Dedifferentiated amniotic fluid mesenchymal stem cell (primary cell): ENCODE measurements at regions not wholly inside any gene's neighbourhood (a gene's known extent, or its start where the extent isn't known, plus 50 kb on each side); places are given as distances from the start of the nearest gene placed in this dataset.

Source experiments
- DNase-seq: peaks from one replicate; pipeline ENCODE4 v3.0.0-alpha.2; 2016; ENCODE audit errors: extremely low spot score

DNA sequence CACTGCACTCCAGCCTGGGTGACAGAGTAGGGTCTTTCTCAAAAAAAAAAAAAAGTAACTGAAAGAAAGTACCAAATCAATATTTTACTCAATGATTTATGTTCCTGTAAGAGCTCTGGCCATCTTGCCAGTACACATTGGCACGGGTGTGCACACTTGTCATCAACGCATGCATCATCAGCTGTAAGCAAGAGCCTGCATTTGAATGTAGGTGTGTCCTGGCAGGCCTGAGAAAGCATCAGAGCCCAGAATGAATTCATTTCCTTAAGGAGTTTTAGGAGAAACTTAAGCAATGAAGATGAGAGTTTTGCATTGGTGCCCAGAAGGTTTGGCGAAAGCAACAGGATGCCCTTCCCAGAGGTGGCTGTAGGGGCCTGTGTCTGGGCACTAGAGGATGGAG lies 88.5 kb upstream of the FZD10 start:
- no peak for DNase-seq

DNA sequence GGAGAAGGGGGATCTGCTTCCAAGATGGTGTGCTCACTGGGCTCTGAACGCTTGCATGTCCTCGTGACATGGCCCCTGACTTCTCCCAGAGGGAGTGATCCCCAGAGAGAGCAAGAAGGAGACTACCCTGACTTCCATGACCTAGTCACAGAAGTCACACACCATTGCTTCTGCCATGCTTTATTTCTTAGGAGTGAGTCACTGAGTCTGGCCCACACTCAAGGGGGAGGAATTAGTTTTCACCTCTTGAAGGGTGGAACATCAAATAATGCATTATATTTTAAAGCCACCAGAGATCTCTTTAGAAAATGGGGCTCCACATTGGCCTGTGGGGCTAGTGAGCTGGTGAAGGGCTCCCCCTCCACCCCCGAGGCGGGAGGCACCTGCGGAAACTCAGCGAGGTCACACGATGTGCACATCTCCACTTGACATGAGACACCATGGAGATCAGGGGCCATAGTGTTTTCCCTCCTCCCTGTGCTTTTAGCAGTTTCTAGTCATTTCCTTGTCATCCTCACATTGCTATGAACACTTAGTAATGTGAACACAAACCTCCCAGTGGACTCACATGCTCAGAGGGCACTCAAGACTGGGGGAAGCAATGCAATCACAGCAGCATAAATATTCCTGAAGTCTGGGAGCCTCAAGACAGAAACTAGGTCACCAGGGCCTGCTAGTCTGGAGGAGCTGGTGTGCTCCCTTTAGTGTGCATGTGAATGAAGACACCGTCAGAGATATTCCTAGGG lies 87.4 kb upstream of the FZD10 start:
- DNase-seq = no peak

DNA sequence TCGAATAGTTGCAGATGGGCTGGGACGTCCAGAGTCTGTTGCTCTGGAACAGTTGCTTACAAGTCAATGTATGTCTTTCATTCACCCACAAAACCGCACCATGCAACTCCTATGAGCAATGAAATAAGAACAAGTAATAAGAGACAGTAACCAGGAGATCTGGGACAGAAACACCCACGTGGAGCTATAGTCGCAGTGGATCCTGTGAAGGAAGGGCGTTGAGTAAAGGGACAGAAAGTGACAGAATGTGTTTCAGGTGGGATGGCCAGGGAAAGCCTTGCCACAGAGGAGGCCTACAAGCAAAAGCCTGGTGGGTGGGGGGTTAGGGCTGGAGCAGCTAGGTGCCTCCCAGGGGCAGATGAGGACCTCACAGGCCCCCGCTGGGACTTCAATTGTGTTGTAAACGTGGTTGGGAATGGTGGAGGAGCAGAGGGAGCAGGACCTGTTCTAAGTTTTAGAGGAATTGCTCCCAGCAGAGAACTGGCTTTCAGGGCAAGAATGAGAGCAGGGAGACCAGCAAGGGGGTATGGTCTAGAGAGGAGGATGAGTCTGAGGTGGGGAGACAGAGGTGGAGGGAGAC lies 86.7 kb upstream of the FZD10 start:
- no peak for DNase-seq

DNA sequence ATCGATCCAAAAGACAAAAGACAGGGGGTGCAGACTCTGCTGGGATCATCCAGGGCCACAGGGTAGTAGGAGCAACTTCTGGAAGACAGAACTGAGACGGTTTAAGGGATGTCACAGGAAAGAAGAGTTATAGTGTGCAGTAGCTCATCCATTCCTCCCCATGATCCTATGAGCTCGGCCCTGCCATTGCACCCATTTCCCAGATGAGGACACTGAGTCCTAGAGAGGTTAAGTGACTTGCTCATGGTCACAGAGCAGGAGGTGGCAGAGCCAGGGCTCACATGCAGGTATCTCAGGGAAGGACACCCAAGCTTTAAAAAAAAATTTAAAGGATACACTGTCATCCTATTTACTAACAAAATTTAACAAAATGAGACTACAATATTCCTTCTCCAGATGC lies 86.1 kb upstream of the FZD10 start:
- no peak for DNase-seq

DNA sequence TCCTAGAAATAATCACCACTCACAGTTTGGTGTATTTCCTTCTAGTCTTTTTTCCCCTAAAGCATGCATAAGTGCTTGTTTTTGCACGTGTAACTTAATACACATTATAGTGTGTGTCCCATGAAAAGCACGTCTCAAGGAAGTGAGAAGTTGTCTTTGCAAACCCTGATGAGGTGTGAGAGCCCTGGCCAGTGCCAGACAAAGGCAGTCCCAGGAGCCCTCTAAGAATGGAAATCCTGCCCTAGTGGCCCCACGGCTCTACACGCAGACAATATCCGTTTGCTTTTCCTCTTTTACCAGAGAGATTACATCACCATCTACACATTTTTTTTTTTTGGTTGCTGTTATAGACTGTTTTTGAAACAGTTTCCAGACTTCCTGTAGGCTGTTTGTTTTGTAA lies 85.5 kb upstream of the FZD10 start:
- no peak for DNase-seq

DNA sequence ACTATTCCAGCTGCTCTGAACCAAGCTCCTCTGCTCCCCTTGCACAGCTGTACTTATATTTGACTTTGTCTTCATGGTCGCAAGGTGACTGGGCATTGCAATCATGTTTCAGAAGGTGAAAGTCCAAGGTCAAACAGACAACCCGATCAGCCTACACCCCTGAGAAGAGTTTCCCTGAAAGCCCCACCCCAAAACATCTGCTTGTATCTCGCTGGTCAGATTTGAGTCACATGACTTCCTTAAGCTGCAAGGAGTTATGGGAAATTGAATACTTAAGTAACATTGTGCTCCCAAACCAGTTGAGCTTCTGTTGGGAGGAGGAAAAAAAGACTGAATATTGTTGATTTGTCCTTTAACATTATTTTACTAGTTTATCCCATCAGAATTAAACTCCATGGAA lies 83.4 kb upstream of the FZD10 start:
- no peak for DNase-seq

DNA sequence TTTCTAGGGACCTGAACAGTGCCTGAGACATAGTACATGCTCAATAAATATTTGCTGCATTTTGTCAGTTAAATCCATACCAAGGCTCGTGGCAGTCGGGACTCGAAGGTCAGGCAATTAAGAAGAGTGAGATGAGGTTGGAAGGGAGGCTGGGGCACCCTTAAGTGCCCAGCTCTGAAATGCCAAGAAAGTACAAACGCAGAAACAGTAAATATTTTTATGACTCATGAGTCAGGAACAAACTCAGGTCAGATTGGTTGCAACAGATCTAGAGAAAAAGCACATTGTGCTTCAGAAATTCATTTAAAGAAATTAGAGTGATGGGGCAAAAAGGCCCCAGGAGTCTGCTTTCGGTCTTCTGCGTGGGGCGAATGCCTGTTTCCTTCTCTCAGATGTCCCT lies 83.0 kb upstream of the FZD10 start:
- DNase-seq = no peak

DNA sequence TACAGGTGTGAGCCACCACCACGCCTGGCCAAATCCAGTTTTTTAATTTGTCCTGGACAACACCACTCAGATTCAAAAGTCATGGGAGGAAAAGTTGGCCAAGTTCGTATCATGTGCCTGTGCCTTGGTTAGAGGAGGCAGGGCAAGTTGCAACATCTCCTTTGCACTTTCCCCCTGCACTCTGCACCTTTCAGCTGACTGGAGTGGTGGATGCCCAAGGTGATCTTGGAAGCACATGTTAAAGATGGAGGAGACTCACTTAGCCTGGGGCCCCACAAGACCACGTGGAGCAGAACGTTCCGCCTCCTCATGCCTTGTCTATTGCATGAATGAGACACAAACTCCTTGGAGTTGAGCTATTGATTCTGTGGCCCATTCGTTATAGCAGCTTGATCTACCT lies 82.1 kb upstream of the FZD10 start:
- DNase-seq = no peak

DNA sequence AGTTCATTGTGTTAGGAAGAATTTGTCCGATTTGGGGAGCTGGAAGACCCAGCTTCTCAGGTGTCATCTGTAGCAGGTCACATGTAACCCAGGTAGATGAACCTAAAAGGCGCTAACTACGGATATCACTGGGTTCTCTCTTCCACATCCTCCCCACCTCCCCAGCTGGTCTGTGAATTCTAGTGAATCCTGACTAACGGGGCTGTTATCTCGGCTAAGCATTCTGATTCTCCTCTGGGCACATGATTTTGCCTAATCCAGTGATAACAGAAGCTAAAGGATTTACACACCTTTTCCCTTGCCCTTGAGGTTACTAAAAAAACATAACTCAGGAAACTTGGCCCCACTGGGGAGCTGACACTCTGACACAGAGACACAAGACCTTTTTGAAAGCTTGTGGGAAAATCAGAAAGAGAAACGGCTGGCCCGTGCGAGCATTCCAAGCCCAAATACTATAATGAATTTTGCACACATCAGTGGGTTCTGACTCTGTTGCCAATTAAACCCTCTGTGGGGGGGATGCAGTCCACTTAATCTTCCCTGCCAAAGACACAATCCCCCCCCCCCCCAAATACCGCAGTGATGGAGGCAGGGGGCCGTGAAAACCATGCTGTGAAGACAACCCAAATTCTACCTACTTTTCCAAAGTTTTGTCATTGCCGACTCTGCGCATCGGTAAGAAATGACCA lies 81.0 kb upstream of the FZD10 start:
- no peak for DNase-seq

DNA sequence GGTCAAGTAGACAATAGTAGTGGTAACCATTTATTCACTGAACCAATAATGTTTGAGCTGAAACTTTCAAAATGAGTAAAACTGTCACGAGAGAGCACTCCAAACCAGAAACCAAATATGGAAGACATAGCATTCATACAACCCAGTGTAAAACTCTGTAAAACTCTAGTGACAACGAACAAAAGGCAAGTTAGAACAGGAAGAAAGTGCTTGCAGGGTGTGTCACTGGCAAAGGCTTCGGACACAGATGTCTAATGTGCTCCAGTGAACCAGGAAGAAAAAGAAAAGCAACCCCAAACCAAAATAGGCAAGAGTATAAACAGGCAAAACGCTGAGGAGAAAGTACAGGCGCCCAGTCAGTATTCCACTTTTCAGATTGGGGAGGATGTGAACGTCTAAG lies 79.3 kb upstream of the FZD10 start:
- DNase-seq = no peak

DNA sequence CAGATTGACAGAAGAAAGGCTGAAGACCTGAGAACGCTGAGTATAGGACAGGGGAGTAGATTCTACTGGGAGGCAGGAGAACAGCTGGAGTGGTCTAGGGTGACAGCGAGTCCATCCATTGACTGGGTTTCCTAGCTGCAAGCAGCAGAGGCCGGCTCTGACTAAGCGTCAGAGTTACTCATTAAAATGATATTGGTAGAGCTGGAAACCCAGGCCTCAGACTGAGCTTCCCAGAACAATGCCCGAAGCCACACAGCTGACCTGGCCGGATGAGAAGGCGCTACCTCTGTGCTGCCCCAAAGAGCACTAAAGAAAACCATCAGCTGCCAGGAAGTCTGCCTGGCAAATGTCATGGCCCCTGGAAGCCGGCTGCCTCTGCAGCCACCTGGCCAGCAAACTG lies 78.5 kb upstream of the FZD10 start:
- no peak for DNase-seq

DNA sequence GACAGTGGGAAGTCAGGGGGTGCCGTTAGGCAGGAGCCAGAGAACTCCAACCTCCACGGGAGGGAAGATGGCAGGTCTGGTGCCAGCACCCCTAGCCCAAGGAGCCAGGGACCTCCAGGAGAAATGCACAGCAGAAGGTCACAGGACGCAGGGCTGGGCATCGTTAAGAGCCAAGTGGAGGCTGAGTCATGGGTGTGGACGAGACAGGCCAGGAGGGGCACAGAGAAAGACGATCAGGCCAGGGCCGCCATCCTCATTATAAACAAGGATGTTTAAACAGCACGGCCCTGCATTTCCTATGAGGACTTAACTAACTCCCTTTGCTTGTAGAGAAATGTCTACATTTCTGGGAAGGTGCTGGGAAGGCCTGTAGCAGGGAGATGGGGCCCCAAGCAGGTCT lies 77.9 kb upstream of the FZD10 start:
- no peak for DNase-seq

DNA sequence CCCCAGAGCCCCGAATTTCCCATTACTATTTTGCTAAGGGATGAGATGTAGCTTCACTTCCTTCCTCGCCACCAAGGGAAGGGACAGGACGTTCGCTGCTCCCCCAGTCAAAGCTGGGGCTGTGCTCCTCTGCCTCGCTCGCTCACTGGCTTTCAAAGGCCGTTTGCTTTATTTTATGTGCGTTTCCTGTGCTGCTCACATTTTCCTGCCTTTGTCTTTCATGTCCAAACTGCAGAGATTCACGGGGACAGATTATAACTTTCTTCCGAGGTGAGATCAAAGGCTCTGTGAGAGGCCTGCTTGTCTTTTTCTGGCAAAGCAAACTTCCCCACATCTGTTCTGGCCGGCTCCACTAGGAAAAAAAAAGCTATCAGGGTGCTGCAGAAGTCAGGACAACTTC lies 76.0 kb upstream of the FZD10 start:
- no peak for DNase-seq

DNA sequence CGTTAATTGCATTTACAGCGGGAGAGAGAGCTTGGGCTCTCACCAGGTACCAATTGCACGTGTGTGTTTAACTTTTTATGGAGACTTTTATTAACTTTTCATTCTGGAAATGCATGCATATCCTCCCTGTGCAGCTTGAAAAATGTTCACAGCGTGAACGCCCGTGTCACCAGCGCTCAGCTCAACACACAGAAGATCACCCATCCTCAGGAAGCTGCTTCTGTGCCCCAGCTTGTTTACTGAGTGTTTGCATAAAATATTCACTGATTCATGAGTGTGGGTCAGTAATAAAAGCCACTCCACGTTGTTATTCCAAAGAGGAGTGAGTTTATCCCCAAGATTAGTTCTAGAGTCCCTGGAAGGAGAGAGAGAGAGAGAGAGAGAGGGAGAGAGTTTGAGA lies 75.5 kb upstream of the FZD10 start:
- DNase-seq = no peak

DNA sequence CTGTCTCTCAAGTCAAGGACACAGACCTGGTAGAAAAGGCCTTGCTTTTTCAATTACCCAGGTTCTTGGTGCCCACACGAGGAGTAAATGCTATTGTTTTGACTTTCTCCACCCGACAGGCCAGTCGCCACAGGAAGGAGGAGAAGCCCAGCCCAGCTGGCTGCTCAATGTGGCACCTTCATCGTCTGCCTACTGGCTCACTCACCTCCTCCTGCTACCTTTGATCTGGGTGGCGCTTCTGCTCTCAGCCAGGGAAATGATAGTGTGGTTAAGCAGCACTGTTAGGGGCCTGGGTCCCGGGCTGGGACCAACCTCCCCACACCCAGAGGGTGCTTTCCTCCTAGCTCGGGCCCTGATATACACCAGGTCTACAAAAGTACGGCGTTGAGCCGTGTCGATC lies 75.0 kb upstream of the FZD10 start:
- no peak for DNase-seq

DNA sequence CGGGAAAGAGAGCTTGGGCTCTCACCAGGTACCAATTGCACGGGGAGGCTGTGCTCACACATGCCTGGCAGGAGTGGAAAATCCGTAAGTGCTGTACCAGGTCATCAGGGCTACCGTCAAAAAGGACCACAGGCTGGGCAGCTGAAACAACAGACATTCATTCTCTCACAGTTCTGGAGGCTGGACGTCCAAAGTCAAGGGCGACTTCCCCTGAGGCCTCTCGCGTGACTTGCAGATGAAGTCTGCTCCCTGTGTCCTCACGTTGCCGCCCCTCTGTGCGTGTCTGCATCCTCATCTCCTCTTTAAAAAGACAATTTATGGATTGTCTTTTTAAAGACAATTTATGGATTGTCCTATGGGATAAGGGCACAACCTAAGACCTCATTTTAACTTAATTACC lies 73.8 kb upstream of the FZD10 start:
- DNase-seq = no peak

DNA sequence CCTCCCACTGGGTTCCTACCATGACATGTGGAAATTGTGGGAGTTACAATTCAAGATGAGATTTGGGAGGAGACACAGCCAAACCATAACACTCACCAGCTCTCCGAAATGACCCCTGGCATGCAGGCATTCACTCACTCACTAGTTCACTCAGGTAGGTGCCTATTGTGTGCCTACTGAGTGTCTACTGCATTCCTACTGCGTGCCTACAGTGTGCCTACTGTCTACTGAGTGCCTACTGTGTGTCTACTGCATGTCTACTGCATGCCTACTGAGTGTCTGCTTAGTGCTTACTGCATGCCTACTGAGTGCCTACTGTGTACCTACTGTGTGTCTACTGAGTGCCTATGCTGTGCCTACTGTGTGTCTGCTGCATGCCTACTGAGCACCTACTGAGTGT lies 71.7 kb upstream of the FZD10 start:
- DNase-seq = no peak

DNA sequence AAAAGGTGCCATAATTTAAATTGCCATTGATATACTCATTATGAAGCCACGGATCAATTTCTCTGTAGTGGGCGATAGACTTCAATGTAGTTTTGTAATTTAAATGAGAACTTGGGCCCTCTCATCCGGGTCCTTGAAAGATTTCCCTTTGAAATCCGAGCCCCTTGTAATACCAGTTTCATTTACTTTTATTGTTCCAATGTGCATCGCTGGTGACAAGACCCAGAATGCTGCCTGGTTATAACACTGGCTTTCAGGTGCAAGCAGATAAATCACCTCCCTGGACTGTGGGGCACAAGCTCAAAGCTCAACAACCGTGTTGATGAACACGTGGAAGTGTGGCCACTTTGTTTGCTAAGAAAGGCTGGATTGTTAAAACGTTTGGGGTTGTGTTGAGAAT lies 68.9 kb upstream of the FZD10 start:
- DNase-seq = no peak

DNA sequence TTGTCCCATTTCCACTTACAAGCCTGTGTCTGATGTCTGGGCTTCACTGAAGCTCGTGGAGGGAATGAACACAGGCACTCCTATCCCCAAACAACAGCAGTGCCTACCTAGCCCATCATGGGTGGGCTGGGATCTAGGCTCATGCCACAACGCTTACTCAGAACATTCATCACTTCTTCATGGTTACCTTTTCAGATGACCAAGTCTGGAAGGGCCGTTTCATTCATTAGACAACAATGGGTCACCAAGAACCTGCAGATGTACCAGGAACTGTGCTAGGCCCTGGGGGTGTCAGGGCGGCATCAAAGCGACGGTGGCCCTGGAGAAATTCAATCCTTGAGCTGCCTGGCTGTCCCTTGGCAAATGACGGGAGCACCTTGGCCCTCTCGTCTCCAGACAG lies 64.9 kb upstream of the FZD10 start:
- no peak for DNase-seq

DNA sequence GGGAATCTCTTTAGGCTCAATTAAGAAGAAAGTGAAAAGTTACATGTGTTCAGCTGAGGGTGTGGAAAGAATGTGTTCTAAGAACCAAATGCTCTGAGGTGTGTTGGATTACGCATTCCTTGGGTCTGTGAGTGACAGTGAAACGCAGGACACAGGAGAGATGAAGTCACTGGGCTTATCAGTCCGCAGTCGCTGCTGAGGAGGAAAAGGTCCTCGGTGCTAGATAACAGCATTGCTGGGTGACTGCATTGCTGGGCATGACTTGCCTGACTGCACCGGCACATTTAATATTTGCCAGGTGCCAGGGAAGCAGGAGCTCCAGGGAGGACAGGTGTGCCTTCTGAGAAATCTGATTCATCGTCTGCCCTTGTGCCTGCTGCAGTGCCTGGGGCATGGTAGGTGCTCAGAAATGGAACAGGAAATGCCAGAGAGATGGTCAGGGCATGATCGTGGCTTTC lies 64.4 kb upstream of the FZD10 start:
- no peak for DNase-seq

DNA sequence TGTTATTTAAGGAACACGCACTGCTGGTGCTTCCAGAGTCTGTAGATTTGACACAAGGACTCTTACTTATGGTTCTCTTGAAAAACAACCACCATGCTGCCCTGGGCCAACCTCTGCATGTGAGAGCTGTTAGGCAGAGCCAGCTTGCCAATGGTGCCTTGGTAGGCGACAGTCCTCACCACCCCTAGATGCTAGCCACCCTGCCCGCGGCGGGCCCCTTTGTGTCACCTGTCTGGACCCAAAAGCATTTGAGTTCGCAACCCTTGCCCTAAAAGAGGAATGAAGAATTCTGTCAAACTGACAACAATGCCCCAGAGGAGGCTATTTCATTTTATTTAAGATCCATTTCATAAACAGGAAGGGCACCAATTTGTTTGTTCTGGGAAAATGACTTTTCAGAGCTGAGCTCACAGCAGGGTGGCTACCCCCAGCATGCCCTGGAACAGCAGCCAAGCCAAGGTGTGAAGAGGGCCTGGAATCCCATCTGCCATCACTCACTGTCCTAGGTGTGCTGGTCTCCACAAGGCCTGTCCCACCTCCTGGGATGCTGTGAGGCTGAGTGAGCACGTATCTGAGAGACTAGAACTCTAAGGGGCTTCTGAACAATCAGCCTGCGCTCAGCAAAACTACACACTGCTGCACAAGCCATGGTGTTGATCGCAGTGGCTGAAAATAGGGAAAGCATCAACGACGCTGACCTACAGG lies 63.8 kb upstream of the FZD10 start:
- no peak for DNase-seq

DNA sequence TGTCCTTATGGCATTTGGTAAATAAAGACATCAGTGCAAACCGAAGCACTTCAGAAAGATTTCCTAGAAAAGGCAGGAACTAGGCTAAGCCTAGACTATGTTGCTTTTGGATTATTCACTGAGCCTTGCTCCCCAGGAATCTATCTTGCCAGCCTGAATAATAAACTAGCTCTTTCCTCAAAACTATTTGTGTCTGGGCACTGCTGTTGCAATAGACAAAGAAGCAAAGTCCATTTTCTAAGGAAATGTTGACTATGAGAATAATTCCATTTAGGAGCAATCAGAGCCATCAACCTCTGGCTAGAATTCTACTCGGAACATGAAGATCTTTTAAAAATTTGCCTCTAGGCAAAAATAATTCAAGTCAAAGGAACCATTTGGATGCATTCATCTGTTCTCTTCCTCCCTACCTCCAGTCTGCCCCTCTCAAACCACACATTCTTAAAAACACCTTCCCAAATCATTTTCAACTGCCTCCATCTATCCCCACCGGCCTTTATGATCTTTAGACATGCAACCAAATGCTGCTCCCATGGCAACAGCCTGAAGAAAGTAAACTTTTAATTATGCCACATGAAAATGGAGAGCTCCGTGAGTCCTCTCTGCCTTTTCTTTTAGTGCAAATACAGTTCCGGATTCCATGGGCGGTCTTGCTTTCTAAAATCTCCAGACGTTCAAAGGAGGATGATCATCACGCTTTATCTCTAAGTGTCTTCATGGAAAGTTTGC lies 61.5 kb upstream of the FZD10 start:
- DNase-seq = no peak
